Psoas muscle (tissue), 7 donors: ENCODE measurements at regions not wholly inside any gene's neighbourhood (a gene's known extent, or its start where the extent isn't known, plus 50 kb on each side); places are given as distances from the start of the nearest gene placed in this dataset.

Source experiments
- ATAC-seq, 4 donors: fragments of 200-7000 bp; cut with Tn5 transposase; one replicate each; pipeline ENCODE4 v1.9.1; 2020; ENCODE audit warnings: moderate library complexity in 3 of 4, mild to moderate bottlenecking in 2 of 4
- DNase-seq, 2 donors: peaks; one replicate each; pipeline ENCODE4 v3.0.0-alpha.2; 2020
- H3K27ac ChIP-seq: fragments of 200-600 bp; one replicate; pipeline ENCODE4 v1.8.0; 2022
- H3K27me3 ChIP-seq, 3 donors: fragments of 200-600 bp in 1 of 3; one replicate each; pipeline versions ENCODE4 v1.6.1 to v1.8.0; 2013 to 2022; ENCODE audit warnings: low read length in 2 of 3, mild to moderate bottlenecking in 2 of 3, moderate library complexity in 1 of 3; ENCODE audit not compliant: insufficient read depth in 3 of 3
- H3K36me3 ChIP-seq, 2 donors: fragments of 200-600 bp in 1 of 2; one replicate each; pipeline versions ENCODE4 v1.6.1 to v1.8.0; 2013 to 2022; ENCODE audit warnings: low read depth in 1 of 2, mild to moderate bottlenecking in 1 of 2, moderate library complexity in 1 of 2; ENCODE audit not compliant: insufficient read depth in 1 of 2
- H3K4me1 ChIP-seq: fragments of 200-600 bp; one replicate; pipeline ENCODE4 v1.8.0; 2022
- H3K4me3 ChIP-seq: fragments of 200-600 bp; one replicate; pipeline ENCODE4 v1.8.0; 2022; ENCODE audit warnings: mild to moderate bottlenecking
- H3K9me3 ChIP-seq: fragments of 200-600 bp; one replicate; pipeline ENCODE4 v1.8.0; 2022
- CTCF ChIP-seq: fragments of 200-600 bp; IDR thresholded peaks from one replicate; pipeline ENCODE4 v1.8.0; 2022; ENCODE audit warnings: antibody characterized with exemption
- WGBS, 3 donors: extraction: QIAGEN DNeasy Blood & Tissue Kit; methylation state at CpG; one replicate each; pipeline versions ENCODE4 v1.1.6 to v1.1.7; 2013; 5-methylcytosine and 5-hydroxymethylcytosine counted together
- intact Hi-C, 2 donors: fragments of 100-400 bp; cut with DNase I; formaldehyde crosslinking; loops; one replicate each; pipeline versions ENCODE4 v1.11.0 to v1.14.2; 2022
- donor health status: healthy with polysubstance abuse.
- donor health status: DM: no; HTN: no; CAD: no; lungs with moderate emphysema.
- donor health status: Bipolar disorder and iron deficiency.
- donor health status: healthy.
- donor health status: DM: yes; HTN: yes; CAD: no.
- donor health status: DM: no; HTN: no; CAD: no.
- donor health status: DM: yes; HTN: yes; CAD: no.

- TF ChIP-seq CTCF: no peak
- peak; percentile 22 to 44 (median 32) for ATAC-seq
- 3 to 12% (median 4%) methylated on average over 15 of the region's 15 CpGs for WGBS, 3 donors
These were observed 90.1 kb downstream of the FOXL3 start for GRCh38 chr7:380139-380485.

GRCh38 chr7:380711-381210, 90.8 kb downstream of the FOXL3 start:
- intact Hi-C loops: no loop called here
- 72 to 77% (median 72%) methylated on average over 4 to 8 of the region's 8 CpGs for WGBS, 3 donors

More at GRCh38 chr7:380139-380485, 90.1 kb downstream of the FOXL3 start:
- Histone ChIP-seq H3K27me3 (peaks cover 0 to 38% (median 6%) of the 10 kb centered on the region in 3 donors), H3K27ac (no peak overlapping the region), H3K4me3 (peak overlapping the region; percentile 58), H3K9me3 (peaks cover 10% of the 10 kb centered on the region), H3K36me3 (no peaks in the 10 kb centered on the region), H3K4me1 (no peaks in the 10 kb centered on the region)
- no peak for DNase-seq
- intact Hi-C loops: no loop called here

GRCh38 chr7:381211-382042, 91.5 kb downstream of the FOXL3 start:
- Histone ChIP-seq H3K4me3 (no peak overlapping the region), H3K27me3 (peaks cover 0 to 38% (median 6%) of the 10 kb centered on the region in 3 donors), H3K4me1 (no peaks in the 10 kb centered on the region), H3K27ac (no peak overlapping the region), H3K9me3 (peaks cover 10% of the 10 kb centered on the region), H3K36me3 (no peaks in the 10 kb centered on the region)
- DNase-seq: peak in 1 of 2 donors; percentile 44
- TF ChIP-seq CTCF: no peak
- WGBS, 3 donors: 61 to 68% (median 63%) methylated on average over 23 of the region's 23 CpGs
- ATAC-seq: no peak
- intact Hi-C loops: no loop called here

More at GRCh38 chr7:380711-381210, 90.8 kb downstream of the FOXL3 start:
- no peaks in the 10 kb centered on the region for H3K36me3 ChIP-seq
- H3K27ac ChIP-seq: no peak overlapping the region
- ATAC-seq: no peak
- peaks cover 10% of the 10 kb centered on the region for H3K9me3 ChIP-seq
- peaks cover 0 to 38% (median 6%) of the 10 kb centered on the region in 3 donors for H3K27me3 ChIP-seq
- H3K4me1 ChIP-seq: no peaks in the 10 kb centered on the region
- no peak for TF ChIP-seq CTCF
- peak in 1 of 2 donors; percentile 15 for DNase-seq
- no peak overlapping the region for H3K4me3 ChIP-seq

- Histone ChIP-seq H3K4me1 (no peaks in the 10 kb centered on the region), H3K4me3 (no peak overlapping the region), H3K36me3 (no peaks in the 10 kb centered on the region), H3K9me3 (peaks cover 10% of the 10 kb centered on the region), H3K27me3 (peaks cover 0 to 35% (median 6%) of the 10 kb centered on the region in 3 donors), H3K27ac (no peak overlapping the region)
- no peak for TF ChIP-seq CTCF
- WGBS, 3 donors: 37 to 45% (median 42%) methylated on average over 5 of the region's 5 CpGs
- ATAC-seq (no peak), DNase-seq (no peak)
- intact Hi-C loops: no loop called here
These were observed 92.1 kb downstream of the FOXL3 start for GRCh38 chr7:382043-382400.
